CD4-positive, alpha-beta T cell treated with Interferon alpha-2 for 1 hour (primary cell): ENCODE measurements at regions not wholly inside any gene's neighbourhood (a gene's known extent, or its start where the extent isn't known, plus 50 kb on each side); places are given as distances from the start of the nearest gene placed in this dataset.
"Not testable (repeated sequence)": the region's sequence is repeated elsewhere in the genome, so short reads cannot be mapped to it uniquely, and the experiment has no call there.

ENCODE experiments used
- DNase-seq, 2 donors: peaks; one replicate each; pipeline ENCODE4 v3.0.0-alpha.2; 2020 to 2022

DNA sequence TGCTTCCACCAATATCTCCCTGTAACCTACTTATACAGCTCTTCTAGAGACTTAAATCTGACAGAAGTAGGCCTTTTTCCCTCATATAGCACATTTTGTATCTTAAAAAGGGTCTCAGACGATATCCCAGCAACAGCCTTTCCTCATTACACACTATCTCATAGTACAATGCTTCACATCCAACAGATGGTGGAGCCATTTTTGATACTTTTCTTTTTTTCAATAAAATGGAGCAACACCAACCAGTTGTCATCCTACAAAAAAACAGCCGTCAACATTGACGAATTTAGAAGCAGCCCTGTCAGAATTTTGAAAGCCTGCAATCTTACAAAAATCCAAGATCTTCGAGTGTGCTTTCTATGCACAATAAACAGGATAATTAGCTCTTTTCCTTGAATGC lies 145.9 kb upstream of the NEBL start:
- DNase-seq: no peak

DNA sequence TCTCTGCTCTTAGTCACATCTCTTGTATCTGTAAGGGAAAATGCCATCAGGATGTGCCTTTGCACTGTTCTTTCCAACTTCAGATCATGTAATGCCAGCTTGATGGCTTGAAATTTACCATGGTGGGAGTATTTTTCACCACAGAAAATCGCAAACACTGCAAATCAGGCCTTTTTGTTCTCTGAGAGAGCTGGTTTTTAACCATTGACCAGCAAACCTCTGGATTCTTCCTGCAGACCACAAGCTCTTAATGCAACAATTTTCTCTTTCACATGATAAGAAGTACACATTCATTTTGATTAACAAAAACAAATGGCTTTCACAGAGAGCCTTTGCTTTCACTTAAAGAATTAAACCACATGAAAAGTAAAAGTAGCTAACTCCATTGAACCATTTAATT lies 145.4 kb upstream of the NEBL start:
- DNase-seq: no peak

DNA sequence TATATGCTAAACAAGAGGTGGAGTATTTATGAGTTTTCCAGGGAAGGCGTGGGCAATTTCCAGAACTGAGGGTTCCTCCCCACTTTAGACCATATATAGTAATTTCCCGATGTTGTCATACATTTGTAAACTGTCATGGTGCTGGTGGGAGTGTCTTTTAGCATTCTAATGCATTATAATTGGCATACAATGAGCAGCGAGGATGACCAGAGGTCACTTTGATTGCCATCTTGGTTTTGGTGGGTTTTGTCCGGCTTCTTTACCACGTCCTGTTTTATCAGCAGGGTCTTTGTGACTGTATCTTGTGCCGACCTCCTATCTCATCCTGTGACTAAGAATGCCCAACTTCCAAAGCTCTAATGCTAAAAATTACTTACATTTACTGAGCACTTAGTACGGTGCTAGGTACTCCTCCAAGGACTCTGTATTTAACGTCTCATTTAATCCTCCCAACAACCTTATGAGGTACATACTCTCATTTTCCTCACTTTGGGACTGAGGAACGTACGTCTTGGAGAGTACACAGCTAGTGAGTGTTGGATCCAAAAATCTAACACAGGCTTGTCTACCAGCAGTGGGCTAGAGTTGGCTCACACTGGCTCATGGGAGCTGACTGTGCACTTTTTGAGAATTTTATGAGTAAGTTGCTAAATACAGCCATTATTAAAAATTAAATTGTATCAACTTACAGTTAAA lies 144.8 kb upstream of the NEBL start:
- no peak for DNase-seq

DNA sequence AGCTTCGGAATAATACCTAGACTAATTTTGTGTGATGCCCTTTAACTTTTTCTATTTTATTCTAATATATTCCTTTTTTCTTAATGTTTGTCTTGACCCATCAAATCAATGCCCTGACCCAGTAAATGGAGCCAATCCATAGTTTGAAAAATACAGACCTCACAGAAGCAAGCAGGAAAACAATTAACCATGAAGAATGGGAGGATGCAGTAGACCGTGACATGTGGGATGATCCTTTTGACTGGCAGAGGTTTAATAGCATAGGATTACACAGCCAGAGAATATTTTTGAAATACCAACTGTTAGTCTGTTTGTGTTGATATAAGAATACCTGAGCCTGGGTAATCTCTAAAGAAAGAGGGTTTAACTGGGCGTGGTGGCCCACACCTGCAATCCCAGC lies 142.6 kb upstream of the NEBL start:
- no peak for DNase-seq

DNA sequence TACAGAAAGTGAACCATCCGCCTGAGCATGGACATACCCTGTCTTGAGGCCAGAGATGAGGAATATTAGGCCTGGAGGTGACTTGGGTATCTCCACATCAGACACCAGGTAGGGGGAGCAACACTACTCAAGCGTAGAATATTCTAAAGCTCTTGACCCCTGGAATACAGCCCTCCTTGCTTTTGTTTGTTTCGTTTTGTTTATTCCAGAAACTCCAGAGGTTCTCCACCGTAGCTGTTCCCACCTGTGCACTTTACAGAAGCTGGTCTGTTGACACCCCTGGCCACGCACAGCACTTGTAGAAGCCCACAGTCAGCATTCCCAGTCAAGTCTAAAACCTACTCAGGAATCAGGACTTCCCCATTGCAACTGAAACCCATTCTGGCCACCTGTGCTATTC lies 139.6 kb upstream of the NEBL start:
- no peak for DNase-seq

DNA sequence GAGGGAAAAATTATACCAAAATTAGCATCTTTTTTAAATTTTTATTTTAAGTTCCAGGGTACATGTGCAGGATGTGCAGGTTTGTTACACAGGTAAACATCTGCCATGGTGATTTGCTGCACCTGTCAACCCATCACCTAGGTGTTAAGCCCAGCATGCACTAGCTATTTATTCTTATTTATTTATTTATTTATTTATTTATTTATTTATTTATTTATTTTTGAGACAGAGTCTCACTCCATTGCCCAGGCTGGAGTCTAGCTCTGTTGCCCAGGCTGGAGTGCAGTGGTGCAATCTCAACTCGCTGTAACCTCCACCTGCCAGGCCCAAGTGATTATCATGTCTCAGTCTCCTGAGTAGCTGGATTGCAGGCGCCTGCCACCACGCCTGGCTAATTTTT lies 137.7 kb upstream of the NEBL start:
- not testable (repeated sequence) for DNase-seq

DNA sequence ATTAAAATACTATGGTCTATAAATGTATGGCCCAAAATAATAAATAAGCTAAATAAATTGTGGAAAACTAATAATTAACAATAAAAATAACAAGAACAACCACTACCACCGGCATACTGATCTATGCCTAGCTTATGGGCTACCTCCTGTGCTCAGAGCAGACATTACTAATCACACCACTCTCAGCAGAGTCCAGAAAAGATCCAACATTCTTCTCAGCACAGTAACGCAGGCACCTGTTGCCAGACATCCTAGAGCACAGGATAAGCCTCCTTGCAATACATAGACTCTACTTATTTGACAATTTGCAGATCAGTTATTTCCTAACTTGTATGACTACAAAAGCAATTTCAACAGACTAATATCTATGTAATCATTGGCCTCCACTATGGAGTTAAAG lies 137.1 kb upstream of the NEBL start:
- DNase-seq: no peak

DNA sequence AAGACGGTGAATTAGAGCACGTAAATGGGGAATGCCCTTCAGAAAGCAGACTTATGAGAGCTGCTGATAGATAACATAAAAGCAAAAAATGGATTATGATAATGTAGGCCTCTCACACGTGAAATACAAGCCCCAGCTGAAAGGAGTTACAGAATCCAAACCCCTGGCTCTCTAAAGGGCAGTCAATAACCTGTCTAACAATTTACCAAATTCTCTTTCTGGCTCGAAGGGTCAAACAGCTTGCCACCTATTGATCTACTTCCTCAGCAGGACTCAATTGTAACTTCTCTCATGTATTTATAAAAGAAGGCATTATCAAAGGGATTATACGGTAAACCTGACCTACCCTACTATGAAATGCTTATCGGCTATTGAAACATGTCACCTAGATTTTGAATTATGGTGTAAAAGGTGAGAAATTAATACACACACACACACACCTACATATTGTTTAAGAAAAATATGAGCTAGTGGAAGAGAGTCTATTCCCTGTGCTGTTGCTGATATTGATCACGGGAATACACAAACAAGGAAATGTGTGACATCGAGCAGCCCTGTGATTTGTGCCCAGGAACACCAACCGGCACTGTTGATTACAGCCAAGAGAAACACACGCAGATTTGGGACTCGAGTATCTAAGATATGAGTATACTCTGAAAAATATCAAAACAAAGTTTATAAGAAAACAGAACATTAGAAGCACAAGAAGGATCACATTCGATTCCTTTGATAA lies 135.6 kb upstream of the NEBL start:
- DNase-seq: no peak

DNA sequence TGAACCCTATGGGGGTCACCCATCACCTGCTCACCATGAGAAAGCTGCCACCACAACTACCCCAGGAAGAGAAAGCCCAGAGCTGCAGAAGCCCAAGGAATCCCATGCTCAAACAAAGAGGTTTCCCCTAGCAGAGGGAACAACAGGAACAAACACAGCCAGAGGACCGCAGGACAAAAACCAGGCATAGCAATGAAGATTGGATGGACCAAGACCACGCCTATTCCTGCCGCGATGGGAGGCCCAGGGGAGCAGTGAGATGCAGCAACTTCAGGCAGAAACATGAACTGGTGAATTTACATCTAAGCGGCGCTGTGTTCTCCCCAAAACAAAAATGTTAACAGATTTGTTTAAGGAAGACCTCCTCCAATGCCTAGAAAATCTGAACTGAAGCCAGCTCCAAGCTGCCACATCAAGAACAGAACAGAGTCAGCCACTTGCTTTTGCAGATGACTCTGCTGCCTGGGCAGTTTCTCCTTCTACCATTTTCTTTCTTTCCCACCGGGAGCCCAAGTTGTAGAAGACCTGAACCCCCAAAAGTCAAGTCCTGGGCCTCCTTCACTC lies 134.2 kb upstream of the NEBL start:
- DNase-seq: no peak

DNA sequence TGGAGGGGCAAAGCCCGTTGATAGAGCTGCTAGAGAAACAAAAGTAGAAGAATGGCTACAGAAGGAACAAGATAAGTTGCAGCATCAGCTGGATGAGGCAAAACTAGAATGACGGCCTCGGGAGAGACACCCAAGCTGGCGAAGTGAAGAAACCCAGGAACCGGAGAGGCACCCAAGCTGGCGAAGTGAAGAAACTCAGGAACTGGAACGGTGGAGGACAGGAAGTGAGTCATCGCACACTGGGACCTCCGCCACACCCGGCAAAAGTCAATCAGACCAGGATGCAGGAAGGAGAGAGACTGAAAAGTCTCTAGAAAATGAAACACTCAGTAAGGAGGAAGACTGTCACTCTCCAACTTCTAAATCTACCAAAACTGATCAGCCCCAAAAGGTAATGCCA lies 133.0 kb upstream of the NEBL start:
- no peak for DNase-seq

DNA sequence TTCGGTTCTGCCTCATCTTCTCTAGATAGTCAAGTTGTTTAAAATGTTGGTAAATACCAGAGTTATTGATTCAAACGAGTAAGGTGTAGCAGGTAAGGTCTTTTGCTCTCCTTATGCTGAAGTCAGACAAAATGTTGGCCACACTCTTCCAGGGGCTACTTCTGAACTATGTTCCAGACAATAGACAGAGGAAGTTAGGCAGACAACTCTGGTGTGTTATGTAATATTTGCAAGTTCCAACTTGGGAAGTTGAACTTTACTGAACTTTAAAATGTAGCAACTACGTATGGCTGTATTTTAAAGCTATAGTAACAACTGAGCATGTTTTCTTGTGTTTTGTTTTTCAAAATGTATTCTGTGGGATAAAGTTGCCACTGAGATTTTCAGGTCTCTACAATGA lies 125.7 kb upstream of the NEBL start:
- DNase-seq: no peak

DNA sequence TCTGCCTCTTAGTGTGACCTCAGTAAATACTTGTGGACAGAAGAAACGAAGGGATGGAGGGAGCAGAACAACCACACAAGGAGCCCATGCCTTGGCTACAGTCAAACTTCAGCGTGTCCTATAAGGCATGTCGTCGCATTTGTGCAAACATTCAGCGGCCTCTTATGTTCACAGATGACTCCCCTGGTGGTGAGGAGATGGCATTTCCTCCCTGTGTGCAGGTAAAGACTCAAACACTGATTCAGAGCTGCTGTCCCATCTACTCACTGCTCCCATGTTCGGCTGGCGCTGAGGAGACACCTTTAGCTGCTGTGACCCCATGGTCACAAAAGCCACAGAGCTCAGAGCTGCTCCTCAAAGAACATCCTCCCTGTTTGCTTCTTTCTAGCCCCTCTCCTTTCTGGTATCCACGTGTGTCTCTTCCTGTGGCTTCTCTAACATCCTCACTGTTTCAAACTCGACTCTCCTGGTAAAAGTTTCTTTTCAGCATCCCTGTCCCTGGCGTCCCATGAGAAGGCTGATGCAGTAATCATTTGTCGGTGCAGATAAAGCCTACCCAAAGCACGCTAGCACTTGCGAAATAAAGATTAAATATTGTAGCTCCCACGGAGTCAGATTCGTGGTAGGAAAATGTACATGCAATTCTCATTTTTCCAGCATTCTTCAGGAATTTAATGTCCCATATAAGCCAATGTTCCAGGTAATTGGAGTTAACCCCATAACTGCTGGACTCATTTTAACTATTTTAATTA lies 124.9 kb upstream of the NEBL start:
- no peak for DNase-seq

DNA sequence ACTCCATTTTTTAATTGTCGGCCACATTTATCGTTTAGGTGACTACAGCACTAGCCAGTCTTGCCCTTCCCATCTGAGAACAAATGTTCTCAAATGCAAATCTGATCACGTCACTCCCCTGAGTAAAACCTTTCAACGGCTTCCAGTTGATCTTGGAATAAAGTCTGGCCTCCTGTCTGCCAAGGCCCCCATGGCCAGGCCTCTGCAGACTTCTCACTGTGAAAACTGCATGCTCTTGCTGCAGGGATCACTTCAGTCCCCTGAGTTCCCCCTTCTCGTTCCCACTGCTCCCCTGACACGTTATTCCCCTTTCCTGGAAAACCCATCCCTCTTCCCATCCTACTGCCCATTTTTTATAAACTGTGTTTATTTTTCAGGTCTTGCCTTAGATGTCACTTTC lies 124.1 kb upstream of the NEBL start:
- no peak for DNase-seq

DNA sequence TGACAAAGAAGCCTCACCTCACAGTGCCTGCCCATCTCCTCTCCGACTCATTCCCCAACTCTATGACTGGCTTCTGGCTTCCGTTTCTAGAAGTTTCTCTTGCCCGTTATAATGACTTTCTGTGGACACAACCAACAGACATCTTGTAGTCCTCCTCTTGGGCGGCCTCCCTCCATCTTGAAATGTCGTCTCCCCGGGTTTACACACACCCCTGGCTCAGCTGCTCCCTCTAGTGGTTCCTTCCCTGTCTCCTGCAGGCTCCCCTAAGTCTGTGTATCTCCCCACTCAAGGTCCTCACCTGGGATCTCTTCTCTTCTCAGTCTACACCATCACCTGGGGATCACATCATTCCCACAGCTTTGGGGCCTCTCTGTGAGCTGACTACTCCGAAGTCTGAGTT lies 123.4 kb upstream of the NEBL start:
- DNase-seq: no peak

DNA sequence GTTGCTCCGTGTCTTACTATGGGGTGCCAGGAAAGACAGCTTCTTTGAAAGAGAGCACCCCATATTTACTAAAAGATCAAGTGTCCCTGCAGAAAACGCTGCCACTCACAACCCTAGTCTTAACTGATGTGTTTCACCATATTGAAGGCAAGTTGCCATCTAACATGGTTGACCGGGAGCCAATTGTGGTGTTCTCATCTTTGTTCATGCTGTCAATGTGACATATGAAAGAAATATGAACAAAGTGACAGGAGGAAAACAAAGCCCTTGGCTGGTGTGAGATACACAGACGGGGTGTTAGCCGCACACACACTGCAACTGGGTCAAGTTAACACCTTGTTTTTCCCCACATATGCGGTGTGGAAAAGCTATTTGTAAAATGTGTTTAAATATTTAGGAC lies 122.3 kb upstream of the NEBL start:
- no peak for DNase-seq

DNA sequence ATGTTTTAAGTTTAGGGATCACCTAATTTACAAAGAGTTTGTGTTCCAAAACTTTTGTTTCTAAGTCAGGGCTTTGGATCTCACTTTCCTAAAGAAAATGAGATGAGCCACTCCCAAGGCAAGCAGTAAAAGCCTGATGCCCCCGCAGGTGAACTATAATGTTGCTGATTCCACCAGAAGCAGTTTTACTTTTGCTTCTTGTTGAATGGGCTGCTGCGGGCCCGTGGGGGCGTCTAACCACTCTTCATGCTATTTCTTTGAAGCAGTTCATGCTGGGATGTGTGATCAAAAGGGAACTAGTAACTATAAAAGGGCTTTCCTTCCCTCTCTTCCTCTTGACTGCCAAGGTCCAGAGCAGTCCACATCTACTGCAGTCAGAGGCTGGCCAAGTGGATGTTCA lies 118.7 kb upstream of the NEBL start:
- DNase-seq: no peak

DNA sequence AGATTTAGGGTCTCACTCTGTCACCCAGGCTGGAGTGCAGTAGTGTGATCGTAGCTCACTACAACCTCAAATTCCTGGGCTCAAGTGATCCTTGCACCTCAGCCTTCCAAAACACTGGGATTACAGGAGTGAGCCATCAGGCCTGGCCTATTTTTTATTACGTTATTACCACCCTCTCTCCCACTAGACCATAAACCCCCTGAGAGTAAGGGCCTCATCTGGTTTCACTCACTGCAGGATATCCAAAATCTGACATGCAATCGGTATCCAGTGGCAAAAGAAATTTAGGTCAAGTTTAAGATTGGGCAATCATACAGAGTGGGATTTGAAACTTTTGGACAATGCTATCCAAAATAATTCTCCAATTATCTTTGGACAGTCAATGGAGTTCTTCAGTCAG lies 117.0 kb upstream of the NEBL start:
- no peak for DNase-seq

DNA sequence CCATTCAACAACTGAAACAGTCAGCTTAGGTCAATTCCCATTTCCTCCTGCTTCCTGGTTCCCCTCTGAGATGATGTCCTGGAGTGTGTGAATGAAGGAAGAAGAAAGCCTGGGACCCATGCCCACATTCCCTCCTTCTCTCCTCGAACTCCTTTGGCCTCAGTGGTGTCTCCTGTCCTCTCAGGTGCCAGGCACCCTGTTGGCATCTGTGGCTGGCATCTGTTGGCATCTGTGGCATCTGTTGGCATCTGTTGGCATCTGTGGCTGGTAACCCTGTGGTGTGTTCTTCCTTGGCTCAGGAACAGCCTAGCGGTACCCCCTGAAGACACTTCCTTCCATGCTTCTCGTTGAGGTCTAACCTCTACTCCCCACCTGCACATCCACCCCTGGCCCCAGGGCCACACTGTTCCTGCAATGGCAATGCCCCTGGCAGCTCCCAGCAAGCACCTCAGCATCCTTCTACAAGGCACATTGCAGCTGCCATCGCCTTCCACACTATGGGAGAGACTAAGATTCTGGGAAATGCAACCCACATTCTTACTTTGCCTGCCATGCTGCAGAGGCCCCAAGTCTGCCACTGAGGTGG lies 114.4 kb upstream of the NEBL start:
- DNase-seq: no peak

DNA sequence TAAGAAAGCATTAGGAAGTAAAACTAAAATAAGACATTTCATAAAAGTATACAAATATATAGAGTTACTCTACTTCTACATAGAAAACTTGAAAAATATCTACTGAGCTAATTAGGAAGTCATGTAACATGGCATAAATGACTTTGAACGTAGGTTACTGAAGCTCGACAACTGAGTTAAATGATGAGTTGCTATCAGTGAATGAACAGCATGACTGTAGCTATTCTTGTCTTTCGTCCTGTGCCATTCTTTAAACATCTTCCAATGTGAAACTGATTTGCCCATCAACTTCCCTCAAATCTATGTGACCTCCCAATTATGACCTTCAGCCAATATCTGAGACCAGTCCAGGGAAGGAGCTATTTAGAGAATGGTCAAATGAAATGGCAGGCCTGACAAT lies 113.5 kb upstream of the NEBL start:
- no peak for DNase-seq

DNA sequence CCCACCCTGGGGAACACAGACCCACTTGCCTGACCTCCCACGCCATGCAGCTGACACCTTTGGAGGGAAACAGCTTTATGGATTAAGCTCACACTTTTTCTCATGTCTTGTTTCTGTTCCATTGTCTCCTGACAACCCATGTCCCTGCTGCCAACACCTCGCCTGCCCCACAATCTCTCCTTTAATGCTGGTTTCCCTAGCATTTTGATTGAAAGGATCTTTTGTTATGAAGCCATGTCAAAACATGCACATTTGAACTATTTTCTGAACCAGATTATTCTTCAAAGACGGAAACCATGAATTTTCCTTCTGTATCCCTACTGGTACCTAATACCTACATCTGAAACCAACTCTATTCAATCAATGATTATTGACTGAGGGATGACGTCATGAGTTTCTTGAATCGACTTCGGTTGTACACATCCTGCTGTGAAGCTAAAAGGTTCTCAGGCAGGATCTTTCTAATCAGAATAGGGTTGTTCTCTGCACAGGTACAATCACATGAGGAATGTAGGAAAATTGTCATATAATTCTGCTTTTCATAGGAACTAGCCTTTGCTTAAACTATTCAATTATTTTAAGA lies 106.2 kb upstream of the NEBL start:
- DNase-seq: no peak

DNA sequence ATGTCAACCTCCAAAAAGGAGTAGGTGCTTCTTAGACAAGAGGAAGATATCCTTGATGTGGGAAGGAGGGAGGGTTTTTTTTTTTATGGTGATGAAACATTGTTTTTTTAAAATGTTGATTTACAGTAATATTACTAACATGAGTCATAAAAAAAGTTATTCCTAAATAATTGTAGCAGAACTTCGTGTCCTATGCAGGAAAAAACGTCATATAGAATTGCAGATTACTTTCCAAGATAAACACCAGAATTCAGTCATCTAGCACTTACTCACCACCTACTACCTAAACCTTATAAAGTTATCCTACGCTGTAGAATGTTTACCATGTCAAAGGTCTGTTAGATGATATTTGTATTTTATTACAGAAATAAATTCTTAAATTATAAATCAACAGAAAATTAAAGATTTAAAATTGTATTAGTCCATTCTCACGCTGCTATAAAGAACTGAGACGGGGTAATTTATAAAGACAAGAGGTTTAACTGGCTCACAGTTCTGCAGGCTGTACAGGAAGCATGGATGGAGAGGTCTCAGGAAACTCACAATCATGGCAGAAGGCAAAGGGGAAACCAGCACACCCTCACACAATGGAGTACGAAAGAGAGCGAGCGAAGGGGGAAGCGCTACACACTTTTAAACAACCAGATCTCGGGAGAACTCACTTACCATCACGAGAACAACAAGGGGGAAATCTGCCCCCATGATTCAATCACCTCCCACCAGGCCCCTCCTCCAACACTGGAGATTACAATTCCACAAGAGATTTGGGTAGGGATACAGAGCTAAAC lies 105.2 kb upstream of the NEBL start:
- DNase-seq: no peak

DNA sequence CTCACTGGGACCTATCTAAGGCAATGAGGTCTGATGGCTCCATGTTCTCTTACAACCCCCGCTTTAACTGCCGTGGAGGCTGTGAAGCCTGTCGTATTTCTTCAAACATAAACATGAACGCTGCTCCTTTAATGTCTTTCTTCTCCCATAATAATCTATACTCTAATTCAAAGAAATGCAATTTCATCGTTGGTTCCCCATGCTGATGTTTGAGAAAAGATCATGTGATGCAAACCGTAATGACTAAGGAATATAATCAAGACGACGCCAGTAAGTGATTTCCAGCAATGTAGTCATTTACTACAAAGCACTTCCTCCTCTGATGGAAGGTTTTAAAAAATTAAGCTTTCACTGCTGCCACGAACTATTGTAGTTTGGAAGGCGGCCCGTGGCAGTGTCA lies 102.6 kb upstream of the NEBL start:
- DNase-seq: no peak
